ENCODE measurements at regions not wholly inside any gene's neighbourhood (a gene's known extent, or its start where the extent isn't known, plus 50 kb on each side); places are given as distances from the start of the nearest gene placed in this dataset.

GRCh38 chr21:23039846-23040245, 2041.6 kb downstream of the NCAM2 start:
- TF ChIP-seq CTCF (IDR thresholded peaks at IDR 0.05; ENCODE audit: low read depth, low read length) = no peak
- no peak for TF ChIP-seq EZH2phosphoT487 (IDR thresholded peaks at IDR 0.05; ENCODE audit: low read depth)

All from OCI-LY3 (cell line).